Psoas muscle (tissue), 7 donors: ENCODE measurements at regions not wholly inside any gene's neighbourhood (a gene's known extent, or its start where the extent isn't known, plus 50 kb on each side); places are given as distances from the start of the nearest gene placed in this dataset.

Experiments
- ATAC-seq, 4 donors: fragments of 200-7000 bp; cut with Tn5 transposase; one replicate each; pipeline ENCODE4 v1.9.1; 2020; ENCODE audit warnings: moderate library complexity in 3 of 4, mild to moderate bottlenecking in 2 of 4
- DNase-seq, 2 donors: peaks; one replicate each; pipeline ENCODE4 v3.0.0-alpha.2; 2020
- H3K27ac ChIP-seq: fragments of 200-600 bp; one replicate; pipeline ENCODE4 v1.8.0; 2022
- H3K27me3 ChIP-seq, 3 donors: fragments of 200-600 bp in 1 of 3; one replicate each; pipeline versions ENCODE4 v1.6.1 to v1.8.0; 2013 to 2022; ENCODE audit warnings: low read length in 2 of 3, mild to moderate bottlenecking in 2 of 3, moderate library complexity in 1 of 3; ENCODE audit not compliant: insufficient read depth in 3 of 3
- H3K36me3 ChIP-seq, 2 donors: fragments of 200-600 bp in 1 of 2; one replicate each; pipeline versions ENCODE4 v1.6.1 to v1.8.0; 2013 to 2022; ENCODE audit warnings: low read depth in 1 of 2, mild to moderate bottlenecking in 1 of 2, moderate library complexity in 1 of 2; ENCODE audit not compliant: insufficient read depth in 1 of 2
- H3K4me1 ChIP-seq: fragments of 200-600 bp; one replicate; pipeline ENCODE4 v1.8.0; 2022
- H3K4me3 ChIP-seq: fragments of 200-600 bp; one replicate; pipeline ENCODE4 v1.8.0; 2022; ENCODE audit warnings: mild to moderate bottlenecking
- H3K9me3 ChIP-seq: fragments of 200-600 bp; one replicate; pipeline ENCODE4 v1.8.0; 2022
- WGBS, 3 donors: extraction: QIAGEN DNeasy Blood & Tissue Kit; methylation state at CpG; one replicate each; pipeline versions ENCODE4 v1.1.6 to v1.1.7; 2013; 5-methylcytosine and 5-hydroxymethylcytosine counted together
- intact Hi-C, 2 donors: fragments of 100-400 bp; cut with DNase I; formaldehyde crosslinking; loops; one replicate each; pipeline versions ENCODE4 v1.11.0 to v1.14.2; 2022
- TF ChIP-seq, protein P1 (sequence below): fragments of 200-600 bp; IDR thresholded peaks from one replicate; pipeline ENCODE4 v1.8.0; 2022; ENCODE audit warnings: antibody characterized with exemption
- donor health status: healthy with polysubstance abuse.
- donor health status: DM: no; HTN: no; CAD: no; lungs with moderate emphysema.
- donor health status: Bipolar disorder and iron deficiency.
- donor health status: healthy.
- donor health status: DM: yes; HTN: yes; CAD: no.
- donor health status: DM: no; HTN: no; CAD: no.
- donor health status: DM: yes; HTN: yes; CAD: no.

DNA sequence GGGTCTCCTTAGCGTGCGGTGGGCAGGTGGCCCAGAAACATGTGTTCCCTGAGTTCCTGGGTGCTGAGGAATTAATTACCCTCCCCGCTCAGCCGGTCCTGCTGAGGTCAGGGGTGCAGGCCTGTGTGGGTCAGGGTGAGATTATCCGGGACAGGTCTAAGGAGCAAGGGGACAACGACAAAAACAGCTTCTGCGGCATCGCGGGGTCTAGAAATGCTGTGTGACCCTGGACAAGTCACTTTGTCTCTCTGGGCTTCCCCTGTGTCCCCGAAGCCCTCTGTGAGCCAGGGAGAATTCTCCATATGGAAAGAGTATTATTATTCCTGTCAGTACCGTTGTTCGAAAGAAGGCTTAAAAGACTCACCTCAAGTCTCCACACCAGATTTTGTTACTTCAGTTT, 186.1 kb downstream of the MN1 start:
- Histone ChIP-seq H3K4me3 (no peak overlapping the region), H3K27me3 (peaks cover 0 to 3% (median 0%) of the 10 kb centered on the region in 3 donors), H3K27ac (no peak overlapping the region), H3K9me3 (no peaks in the 10 kb centered on the region), H3K36me3 (no peaks in the 10 kb centered on the region), H3K4me1 (no peaks in the 10 kb centered on the region)
- WGBS, 3 donors, result 78 to 85% (median 79%) methylated on average over 12 of the region's 12 CpGs
- DNase-seq, result no peak
- intact Hi-C loops, result loop anchor here in 1 of 2 donors (10.0 kb wide), 1 partner anchor 211 kb away; no protein-coding TSS in a partner anchor
- no peak for ATAC-seq
- TF ChIP-seq, protein P1, sequence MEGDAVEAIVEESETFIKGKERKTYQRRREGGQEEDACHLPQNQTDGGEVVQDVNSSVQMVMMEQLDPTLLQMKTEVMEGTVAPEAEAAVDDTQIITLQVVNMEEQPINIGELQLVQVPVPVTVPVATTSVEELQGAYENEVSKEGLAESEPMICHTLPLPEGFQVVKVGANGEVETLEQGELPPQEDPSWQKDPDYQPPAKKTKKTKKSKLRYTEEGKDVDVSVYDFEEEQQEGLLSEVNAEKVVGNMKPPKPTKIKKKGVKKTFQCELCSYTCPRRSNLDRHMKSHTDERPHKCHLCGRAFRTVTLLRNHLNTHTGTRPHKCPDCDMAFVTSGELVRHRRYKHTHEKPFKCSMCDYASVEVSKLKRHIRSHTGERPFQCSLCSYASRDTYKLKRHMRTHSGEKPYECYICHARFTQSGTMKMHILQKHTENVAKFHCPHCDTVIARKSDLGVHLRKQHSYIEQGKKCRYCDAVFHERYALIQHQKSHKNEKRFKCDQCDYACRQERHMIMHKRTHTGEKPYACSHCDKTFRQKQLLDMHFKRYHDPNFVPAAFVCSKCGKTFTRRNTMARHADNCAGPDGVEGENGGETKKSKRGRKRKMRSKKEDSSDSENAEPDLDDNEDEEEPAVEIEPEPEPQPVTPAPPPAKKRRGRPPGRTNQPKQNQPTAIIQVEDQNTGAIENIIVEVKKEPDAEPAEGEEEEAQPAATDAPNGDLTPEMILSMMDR, result no peak

DNA sequence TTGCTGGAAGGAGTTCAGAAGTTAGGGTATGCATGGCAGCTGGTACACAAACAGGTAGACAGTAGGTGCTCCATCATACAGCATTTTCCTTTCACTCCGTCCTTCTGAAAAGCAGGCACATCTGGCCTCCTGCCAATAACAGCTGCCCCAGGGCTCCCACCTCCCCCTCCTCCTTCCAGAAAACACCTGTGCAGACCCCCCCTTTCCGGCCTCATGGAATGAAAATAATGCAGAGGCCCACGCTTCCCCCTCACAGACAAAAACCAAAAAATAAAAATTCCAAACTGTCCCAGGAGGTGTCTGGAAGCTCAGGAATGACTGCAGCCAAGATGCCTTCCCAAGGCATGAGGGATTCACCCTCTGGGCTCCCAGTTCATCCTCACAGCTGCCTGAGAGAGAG, 185.5 kb downstream of the MN1 start:
- Histone ChIP-seq H3K36me3 (no peaks in the 10 kb centered on the region), H3K9me3 (no peaks in the 10 kb centered on the region), H3K4me1 (no peaks in the 10 kb centered on the region), H3K4me3 (no peak overlapping the region), H3K27me3 (peaks cover 0 to 3% (median 0%) of the 10 kb centered on the region in 3 donors), H3K27ac (no peak overlapping the region)
- ATAC-seq (no peak), DNase-seq (no peak)
- intact Hi-C loops, result loop anchor here in 1 of 2 donors (10.0 kb wide), 1 partner anchor 211 kb away; no protein-coding TSS in a partner anchor
- 36 to 74% (median 60%) methylated on average over 3 of the region's 3 CpGs for WGBS, 3 donors
- TF ChIP-seq, protein P1, result no peak

DNA sequence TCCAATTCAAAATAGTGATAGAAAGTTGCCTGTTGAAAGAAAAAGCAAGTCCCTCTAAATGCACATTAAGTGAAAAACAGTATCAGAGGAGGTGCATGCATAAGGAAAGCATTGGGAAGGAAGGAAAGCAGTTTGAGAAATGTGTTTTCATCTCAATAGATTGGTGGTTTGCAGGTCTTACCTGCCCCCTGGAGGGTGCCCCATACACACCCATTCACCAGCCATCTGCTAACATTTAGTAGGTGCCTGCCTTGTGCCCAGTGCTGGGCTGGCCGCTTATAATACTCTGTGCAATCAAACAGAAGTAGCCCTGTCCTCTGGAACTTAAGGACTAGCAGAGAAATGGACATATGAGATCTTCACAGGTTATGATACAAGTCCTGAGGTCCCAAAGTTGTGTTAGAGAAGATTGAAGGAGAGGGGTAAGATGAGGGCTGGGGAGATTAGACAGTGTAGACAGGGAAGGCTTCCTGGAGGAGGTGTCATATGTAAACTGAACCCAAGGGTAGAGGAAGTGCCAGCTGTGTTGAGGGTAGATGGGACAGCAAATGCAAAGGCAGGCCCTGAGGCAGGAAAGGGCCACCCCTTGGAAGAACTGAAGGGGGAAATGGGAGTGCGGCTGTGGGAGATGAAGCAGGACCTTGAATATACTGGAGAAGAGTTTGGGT, 184.2 kb downstream of the MN1 start:
- intact Hi-C loops, result loop anchor here in 1 of 2 donors (10.0 kb wide), 1 partner anchor 213 kb away; no protein-coding TSS in a partner anchor
- ATAC-seq (no peak), DNase-seq (no peak)
- Histone ChIP-seq H3K27ac (no peak overlapping the region), H3K4me1 (no peaks in the 10 kb centered on the region), H3K27me3 (peaks cover 0 to 3% (median 0%) of the 10 kb centered on the region in 3 donors), H3K9me3 (no peaks in the 10 kb centered on the region), H3K36me3 (no peaks in the 10 kb centered on the region), H3K4me3 (no peak overlapping the region)
- TF ChIP-seq, protein P1, result no peak
- 48 to 66% (median 50%) methylated on average over 2 of the region's 2 CpGs for WGBS, 3 donors

DNA sequence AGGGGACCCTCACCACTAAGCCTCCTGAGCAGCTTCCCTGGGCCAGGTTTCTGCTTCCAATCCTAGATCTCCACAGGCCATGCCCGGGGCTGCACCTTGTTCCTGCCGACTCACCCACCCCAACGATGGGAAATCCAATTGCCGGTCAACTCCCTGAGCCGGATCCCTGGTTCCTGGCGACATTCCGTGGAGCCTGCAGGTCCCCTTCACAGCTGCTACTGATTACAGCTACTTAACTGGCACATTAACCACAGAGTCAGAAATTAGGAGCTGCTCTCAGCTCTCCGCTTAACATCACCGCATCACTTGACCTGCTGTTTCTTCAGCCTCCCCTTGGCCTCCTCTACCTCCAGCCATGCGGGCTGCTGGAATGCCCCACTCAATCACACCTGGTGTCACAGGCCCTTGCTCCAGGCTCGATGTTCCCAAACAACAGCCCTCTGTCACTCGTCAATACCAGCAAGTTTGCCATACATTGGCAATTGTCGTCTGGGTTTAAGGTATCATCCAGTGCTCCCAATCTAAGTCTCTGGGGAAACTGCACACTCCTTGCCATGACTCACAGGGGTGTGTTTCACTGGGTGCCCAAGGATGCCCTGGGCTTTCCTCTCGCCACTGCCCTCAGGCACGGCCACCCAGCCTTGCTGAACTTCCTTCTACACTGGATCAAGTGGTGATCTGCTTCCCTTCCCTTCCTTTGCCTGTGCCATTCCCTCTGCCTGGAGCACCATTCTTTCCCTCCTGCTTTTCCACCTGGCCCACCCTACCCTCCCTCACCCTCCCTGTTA, 181.0 kb downstream of the MN1 start:
- H3K4me3 ChIP-seq, result no peak overlapping the region
- H3K4me1 ChIP-seq, result no peaks in the 10 kb centered on the region
- no peaks in the 10 kb centered on the region for H3K9me3 ChIP-seq
- no peak overlapping the region for H3K27ac ChIP-seq
- WGBS, 3 donors, result 78 to 83% (median 78%) methylated on average over 15 of the region's 15 CpGs
- DNase-seq (no peak), ATAC-seq (no peak)
- intact Hi-C loops, result no loop called here
- H3K27me3 ChIP-seq, result no peaks in the 10 kb centered on the region
- TF ChIP-seq, protein P1, result no peak
- H3K36me3 ChIP-seq, result no peaks in the 10 kb centered on the region
